Left forelimb (tissue), 1 donor: ENCODE measurements at regions not wholly inside any gene's neighbourhood (a gene's known extent, or its start where the extent isn't known, plus 50 kb on each side); places are given as distances from the start of the nearest gene placed in this dataset.

Experiments
- DNase-seq: peaks from one replicate; pipeline ENCODE4 v3.0.0-alpha.2; 2018; ENCODE audit warnings: low spot score

GRCh38 chr1:221632072-221632471 is 109.8 kb downstream of the DUSP10 start:
- no peak for DNase-seq

- DNase-seq: no peak
These were observed 108.0 kb downstream of the DUSP10 start for GRCh38 chr1:221633841-221634409.

- no peak for DNase-seq
These were observed 107.3 kb downstream of the DUSP10 start for GRCh38 chr1:221634606-221635005.

GRCh38 chr1:221635305-221635704 is 106.6 kb downstream of the DUSP10 start:
- no peak for DNase-seq

GRCh38 chr1:221636096-221636495 is 105.8 kb downstream of the DUSP10 start:
- DNase-seq: no peak

- no peak for DNase-seq
These were observed 104.9 kb downstream of the DUSP10 start for GRCh38 chr1:221636967-221637366.

- no peak for DNase-seq
These were observed 104.2 kb downstream of the DUSP10 start for GRCh38 chr1:221637641-221638041.

GRCh38 chr1:221638595-221638994 is 103.3 kb downstream of the DUSP10 start:
- no peak for DNase-seq

GRCh38 chr1:221641811-221642210 is 100.1 kb downstream of the DUSP10 start:
- no peak for DNase-seq

GRCh38 chr1:221643404-221644144 is 98.3 kb downstream of the DUSP10 start:
- DNase-seq: no peak

- DNase-seq: no peak
These were observed 97.8 kb downstream of the DUSP10 start for GRCh38 chr1:221644145-221644448.

- DNase-seq: no peak
These were observed 97.1 kb downstream of the DUSP10 start for GRCh38 chr1:221644663-221645258.

- no peak for DNase-seq
These were observed 93.7 kb downstream of the DUSP10 start for GRCh38 chr1:221648201-221648600.
